Activated B cell treated with CpG ODN at 0.5 μM for 24 hours (primary cell): ENCODE measurements at regions not wholly inside any gene's neighbourhood (a gene's known extent, or its start where the extent isn't known, plus 50 kb on each side); places are given as distances from the start of the nearest gene placed in this dataset.
"Not testable (repeated sequence)": the region's sequence is repeated elsewhere in the genome, so short reads cannot be mapped to it uniquely, and the experiment has no call there.

Source experiments
- ATAC-seq: fragments of 200-7000 bp; cut with Tn5 transposase; one replicate; pipeline ENCODE4 v1.10.0; 2021; ENCODE audit warnings: low read depth, mild to moderate bottlenecking, moderate library complexity
- CTCF ChIA-PET: fragments of 350-600 bp; sonication (Branson Sonifier 250); formaldehyde crosslinking; loops from one replicate; lab custom pipeline; 2021; ENCODE audit warnings: antibody characterized with exemption; lab: Charles Lee
- POLR2A ChIA-PET: fragments of 350-600 bp; sonication (Branson Sonifier 250); formaldehyde crosslinking; loops from one replicate; lab custom pipeline; 2021; ENCODE audit warnings: antibody characterized with exemption; lab: Charles Lee
- DNase-seq: peaks from one replicate; pipeline ENCODE4 v3.0.0; 2022
- H3K27ac Mint-ChIP-seq: one replicate; pipeline ENCODE4 v1.8.0; 2020; ENCODE audit warnings: mixed read lengths
- H3K27me3 Mint-ChIP-seq: one replicate; pipeline ENCODE4 v1.8.0; 2021; ENCODE audit warnings: mixed read lengths
- H3K36me3 Mint-ChIP-seq: one replicate; pipeline ENCODE4 v1.8.0; 2021; ENCODE audit warnings: low read depth, mixed read lengths
- H3K4me1 Mint-ChIP-seq: one replicate; pipeline ENCODE4 v1.8.0; 2021; ENCODE audit warnings: mixed read lengths
- H3K4me3 Mint-ChIP-seq: one replicate; pipeline ENCODE4 v1.8.0; 2020; ENCODE audit warnings: mild to moderate bottlenecking, mixed read lengths
- H3K9me3 Mint-ChIP-seq: one replicate; pipeline ENCODE4 v1.8.0; 2020; ENCODE audit warnings: mixed read lengths
- CTCF ChIP-seq: fragments of 200-600 bp; IDR thresholded peaks from one replicate; pipeline ENCODE4 v1.8.0; 2022; ENCODE audit warnings: antibody characterized with exemption, mild to moderate bottlenecking
- intact Hi-C: fragments of 100-400 bp; cut with micrococcal nuclease; formaldehyde crosslinking; loops from one replicate; pipeline ENCODE4 v1.15.1; 2024

- ChIA-PET POLR2A (no interaction called here), CTCF (no interaction called here)
- H3K27me3 Mint-ChIP-seq = no peaks in the 10 kb centered on the region
- no peaks in the 10 kb centered on the region for H3K4me1 Mint-ChIP-seq
- TF ChIP-seq CTCF = no peak
- no peaks in the 10 kb centered on the region for H3K9me3 Mint-ChIP-seq
- H3K4me3 Mint-ChIP-seq = no peak overlapping the region
- ATAC-seq (no peak), DNase-seq (no peak)
- intact Hi-C loops = no loop called here
- no peak overlapping the region for H3K27ac Mint-ChIP-seq
- no peaks in the 10 kb centered on the region for H3K36me3 Mint-ChIP-seq
These were observed 405.9 kb upstream of the GRM7 start for GRCh38 chr3:6455031-6455430.

GRCh38 chr3:6467186-6467585, 393.7 kb upstream of the GRM7 start:
- no peaks in the 10 kb centered on the region for H3K27me3 Mint-ChIP-seq
- no peak overlapping the region for H3K4me3 Mint-ChIP-seq
- intact Hi-C loops = no loop called here
- ChIA-PET POLR2A (no interaction called here), CTCF (no interaction called here)
- no peaks in the 10 kb centered on the region for H3K36me3 Mint-ChIP-seq
- TF ChIP-seq CTCF = no peak
- ATAC-seq (no peak), DNase-seq (no peak)
- H3K9me3 Mint-ChIP-seq = peaks cover 2% of the 10 kb centered on the region
- no peaks in the 10 kb centered on the region for H3K4me1 Mint-ChIP-seq
- no peak overlapping the region for H3K27ac Mint-ChIP-seq

GRCh38 chr3:6468589-6468988, 392.3 kb upstream of the GRM7 start:
- Mint-ChIP-seq H3K4me1 (no peaks in the 10 kb centered on the region), H3K27me3 (no peaks in the 10 kb centered on the region), H3K4me3 (no peak overlapping the region), H3K9me3 (no peaks in the 10 kb centered on the region), H3K36me3 (no peaks in the 10 kb centered on the region), H3K27ac (no peak overlapping the region)
- POLR2A ChIA-PET = no interaction called here
- ATAC-seq (no peak), DNase-seq (no peak)
- no peak for TF ChIP-seq CTCF
- intact Hi-C loops = no loop called here
- CTCF ChIA-PET = no interaction called here

GRCh38 chr3:6471744-6472143, 389.2 kb upstream of the GRM7 start:
- H3K27me3 Mint-ChIP-seq = no peaks in the 10 kb centered on the region
- H3K4me3 Mint-ChIP-seq = no peak overlapping the region
- POLR2A ChIA-PET = no interaction called here
- intact Hi-C loops = no loop called here
- ATAC-seq = no peak
- no peaks in the 10 kb centered on the region for H3K9me3 Mint-ChIP-seq
- CTCF ChIA-PET = no interaction called here
- no peaks in the 10 kb centered on the region for H3K36me3 Mint-ChIP-seq
- H3K27ac Mint-ChIP-seq = no peak overlapping the region
- H3K4me1 Mint-ChIP-seq = no peaks in the 10 kb centered on the region
- no peak for DNase-seq
- no peak for TF ChIP-seq CTCF

- POLR2A ChIA-PET, H3K36me3 Mint-ChIP-seq, H3K9me3 Mint-ChIP-seq, H3K4me3 Mint-ChIP-seq, ATAC-seq, CTCF ChIA-PET, H3K27me3 Mint-ChIP-seq, H3K27ac Mint-ChIP-seq, DNase-seq, intact Hi-C loops, H3K4me1 Mint-ChIP-seq: not testable (repeated sequence)
These were observed 370.2 kb upstream of the GRM7 start for GRCh38 chr3:6490487-6491327.
